ENCODE measurements at regions not wholly inside any gene's neighbourhood (a gene's known extent, or its start where the extent isn't known, plus 50 kb on each side); places are given as distances from the start of the nearest gene placed in this dataset.
"Not testable (repeated sequence)": the region's sequence is repeated elsewhere in the genome, so short reads cannot be mapped to it uniquely, and the experiment has no call there.

DNA sequence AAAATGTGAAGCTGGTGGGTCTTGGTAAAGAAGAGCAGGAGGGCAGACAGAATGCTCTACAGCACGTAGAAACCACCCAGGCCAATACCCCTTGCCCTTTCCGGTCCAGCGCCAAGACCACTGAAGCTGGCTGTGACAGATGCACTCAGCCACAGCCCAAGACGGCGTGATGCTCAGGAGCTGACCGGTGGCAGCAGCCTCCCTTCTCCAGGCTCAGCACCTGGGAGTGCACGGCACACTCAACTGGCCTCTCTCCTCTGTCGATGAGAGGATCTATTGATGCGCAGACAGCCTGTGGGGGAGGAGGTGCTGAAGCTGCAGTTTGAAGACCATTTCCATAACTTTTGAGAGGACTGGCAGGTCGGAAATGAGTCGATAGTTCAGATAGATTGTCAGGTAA lies 141.0 kb upstream of the MYT1L start:
- DNase-seq (ENCODE audit: low read depth): no peak

DNA sequence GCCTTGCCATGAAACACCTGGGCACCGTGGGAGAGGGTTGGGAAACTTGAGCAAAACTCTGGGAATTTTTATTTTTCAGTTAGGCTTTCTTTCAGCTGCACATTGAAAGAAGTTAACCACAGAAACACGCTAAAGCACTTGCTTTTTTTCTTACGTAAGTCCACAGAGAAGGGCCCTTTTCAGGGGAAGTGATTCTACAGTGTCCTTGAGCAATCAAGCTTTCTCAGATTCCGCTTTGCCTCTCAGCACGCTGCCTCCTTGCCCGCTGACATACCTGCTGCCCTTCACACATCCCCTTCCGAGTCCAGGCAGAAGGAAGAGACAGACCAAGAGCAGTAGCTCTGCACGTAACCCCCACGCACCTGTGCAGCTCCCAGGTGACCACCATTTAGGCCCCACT lies 135.5 kb upstream of the MYT1L start:
- no peak for DNase-seq (ENCODE audit: low read depth)

DNA sequence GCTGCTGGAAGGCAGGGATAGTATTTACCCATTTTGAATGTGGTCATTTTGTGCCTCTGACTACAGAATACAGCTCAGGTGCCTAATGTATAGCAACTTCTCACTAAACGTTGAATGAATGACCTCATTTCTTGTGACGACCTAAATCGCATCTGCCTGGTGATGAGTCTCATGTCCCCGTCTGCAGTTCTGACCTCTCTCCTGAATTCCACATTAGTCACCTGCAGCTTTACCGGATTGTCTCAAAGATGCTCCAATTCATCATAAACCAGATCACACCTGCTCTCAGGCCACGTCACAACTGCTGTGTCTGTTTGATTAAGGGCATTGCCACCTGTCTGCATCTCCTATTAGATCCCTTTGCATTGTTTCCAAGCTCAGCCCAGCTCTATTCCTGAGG lies 133.6 kb upstream of the MYT1L start:
- DNase-seq (ENCODE audit: low read depth): no peak

DNA sequence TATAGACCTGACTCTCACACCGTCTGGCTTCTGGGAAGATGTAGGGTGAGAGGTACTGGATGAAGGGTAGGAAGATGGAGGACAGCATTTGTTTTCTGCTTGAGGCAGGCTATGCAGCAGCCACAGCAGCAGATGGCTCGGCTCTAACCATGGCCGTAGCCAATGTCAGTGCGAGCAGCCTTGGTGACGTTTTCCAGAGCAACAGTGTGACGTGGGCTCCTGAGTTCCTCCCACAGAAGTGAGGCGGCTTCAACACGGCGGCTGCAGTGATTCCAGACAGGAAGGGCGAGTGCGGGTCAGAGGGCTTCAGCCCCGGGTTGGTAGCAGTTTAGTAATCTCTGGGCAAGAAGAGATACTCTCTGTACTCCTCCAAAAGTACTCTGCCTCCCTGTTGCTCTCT lies 133.0 kb upstream of the MYT1L start:
- no peak for DNase-seq (ENCODE audit: low read depth)

DNA sequence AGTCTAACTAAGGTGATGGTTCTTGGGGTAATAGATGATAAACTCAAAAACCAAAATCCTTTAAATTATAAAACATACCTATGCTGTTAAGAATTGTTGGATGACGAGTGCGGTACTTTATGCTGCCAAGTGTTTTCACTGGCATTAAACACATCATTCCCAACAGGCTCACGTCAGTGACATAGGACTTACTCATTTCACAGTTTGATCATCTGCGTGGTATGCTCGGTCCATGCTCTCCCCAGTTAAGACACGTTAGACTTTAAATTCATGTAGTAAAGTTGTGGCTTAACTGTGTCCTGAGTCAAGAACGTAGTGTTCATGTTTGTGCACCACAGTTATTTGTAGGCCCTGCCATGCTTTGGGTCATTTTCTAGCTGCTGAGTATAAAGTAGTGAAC lies 125.6 kb upstream of the MYT1L start:
- DNase-seq (ENCODE audit: low read depth): no peak

DNA sequence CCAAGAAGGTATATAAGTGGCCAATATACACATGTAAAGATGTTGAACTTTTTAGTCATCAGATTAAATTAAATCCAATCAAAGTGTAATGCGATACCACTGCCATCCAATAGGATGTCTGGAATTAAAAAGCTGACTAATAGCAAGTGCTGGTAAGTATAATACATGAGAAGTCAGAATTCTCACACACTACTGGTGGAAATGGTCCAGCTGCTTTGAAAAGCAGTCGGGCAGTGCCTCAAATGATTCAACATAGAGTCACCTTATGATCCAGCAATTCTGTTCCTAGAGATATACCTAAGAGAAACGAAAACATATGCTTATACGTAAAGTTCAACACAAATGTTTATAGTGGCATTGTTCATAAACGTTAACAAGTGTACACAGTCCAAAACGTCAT lies 124.1 kb upstream of the MYT1L start:
- no peak for DNase-seq (ENCODE audit: low read depth)

DNA sequence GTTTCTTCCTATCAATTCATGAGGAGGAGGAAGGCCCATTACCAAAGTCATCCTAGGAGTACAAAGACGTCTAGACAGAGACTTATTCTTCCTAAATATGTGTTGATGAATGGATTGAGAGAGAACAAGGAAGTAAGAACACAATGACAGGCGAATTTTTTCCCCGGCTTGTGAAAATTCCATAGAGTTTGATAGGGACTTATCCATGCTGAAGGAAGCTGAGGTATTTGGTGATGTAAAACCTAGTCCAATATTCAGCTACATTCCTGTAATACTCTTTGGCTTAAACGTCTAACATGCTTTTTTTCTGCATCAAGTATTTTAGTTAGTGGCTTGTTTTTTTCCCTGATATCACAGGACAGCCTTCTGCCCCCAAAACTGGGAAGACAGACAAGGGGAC lies 121.9 kb upstream of the MYT1L start:
- DNase-seq (ENCODE audit: low read depth): no peak

DNA sequence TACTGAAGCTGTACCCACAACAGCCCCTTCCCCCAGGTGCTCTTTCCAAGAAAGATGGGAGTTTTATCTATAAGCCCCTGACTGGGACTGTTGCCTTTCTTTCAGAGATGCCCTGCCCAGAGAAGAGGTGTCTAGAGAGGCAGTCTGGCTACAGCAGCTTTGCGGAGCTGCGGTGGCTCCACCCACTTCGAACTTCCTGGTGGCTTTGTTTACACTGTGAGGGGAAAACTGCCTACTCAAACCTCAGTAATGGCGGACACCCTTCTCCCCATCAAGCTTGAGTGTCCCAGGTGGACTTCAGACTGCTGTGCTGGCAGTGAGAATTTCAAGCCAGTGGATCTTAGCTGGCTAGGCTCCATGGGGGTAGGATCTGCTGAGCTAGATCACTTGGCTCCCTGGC lies 120.2 kb upstream of the MYT1L start:
- DNase-seq (ENCODE audit: low read depth): not testable (repeated sequence)

DNA sequence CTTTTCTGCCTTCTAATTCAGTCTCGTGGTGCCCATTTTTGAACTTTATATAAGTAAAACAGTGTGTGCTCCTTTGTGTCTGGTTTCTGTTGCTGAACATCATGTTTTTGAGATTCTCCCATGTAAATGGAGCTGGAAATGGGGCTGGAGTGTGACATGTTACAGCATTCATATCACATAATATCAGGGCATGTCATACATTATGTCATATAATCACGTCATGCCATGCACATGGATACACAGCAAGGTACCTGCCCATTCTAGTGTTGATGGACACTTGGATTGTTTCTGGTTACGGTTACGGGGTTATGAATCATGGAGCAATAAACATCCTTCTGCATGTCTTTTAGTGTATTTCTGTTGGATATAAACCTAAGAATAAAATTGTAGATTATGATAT lies 117.1 kb upstream of the MYT1L start:
- DNase-seq (ENCODE audit: low read depth): no peak

DNA sequence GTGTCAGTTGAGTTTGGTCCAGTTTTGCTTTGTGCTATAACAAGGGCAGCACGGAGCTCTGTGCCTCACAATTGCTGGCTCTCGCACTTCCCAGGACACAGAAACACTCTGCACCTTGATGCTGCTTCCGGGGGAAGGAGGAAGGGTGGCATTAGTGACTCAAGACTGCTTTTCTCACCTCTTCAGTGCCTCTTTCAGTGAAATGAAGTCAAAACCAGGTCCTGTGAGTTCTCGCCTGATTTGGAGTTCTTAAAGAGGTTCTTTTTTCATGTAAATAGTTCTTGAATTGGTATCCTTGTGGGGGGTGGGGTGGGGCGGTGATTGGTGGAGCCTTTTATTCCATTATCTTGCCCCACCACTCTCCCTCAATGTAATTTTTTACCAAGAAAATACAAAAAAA lies 91.5 kb upstream of the MYT1L start:
- no peak for DNase-seq (ENCODE audit: low read depth)

DNA sequence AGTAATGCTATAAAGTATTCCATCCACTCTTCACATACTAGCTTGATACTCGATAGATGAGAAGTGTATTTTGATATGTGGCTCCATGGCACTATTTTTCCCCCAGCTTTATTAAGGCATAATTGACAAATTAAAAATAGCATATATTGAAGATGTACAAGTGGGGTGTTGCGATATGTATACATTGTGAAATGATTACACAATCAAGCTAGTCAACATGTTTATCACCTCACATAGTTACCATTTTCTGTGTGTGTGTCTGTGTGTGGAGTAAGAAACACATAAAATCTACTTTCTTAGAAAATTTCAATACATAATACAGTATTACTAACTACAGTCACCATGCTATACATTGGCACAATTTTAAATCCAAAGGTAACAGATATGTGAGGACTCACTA lies 82.5 kb upstream of the MYT1L start:
- no peak for DNase-seq (ENCODE audit: low read depth)

DNA sequence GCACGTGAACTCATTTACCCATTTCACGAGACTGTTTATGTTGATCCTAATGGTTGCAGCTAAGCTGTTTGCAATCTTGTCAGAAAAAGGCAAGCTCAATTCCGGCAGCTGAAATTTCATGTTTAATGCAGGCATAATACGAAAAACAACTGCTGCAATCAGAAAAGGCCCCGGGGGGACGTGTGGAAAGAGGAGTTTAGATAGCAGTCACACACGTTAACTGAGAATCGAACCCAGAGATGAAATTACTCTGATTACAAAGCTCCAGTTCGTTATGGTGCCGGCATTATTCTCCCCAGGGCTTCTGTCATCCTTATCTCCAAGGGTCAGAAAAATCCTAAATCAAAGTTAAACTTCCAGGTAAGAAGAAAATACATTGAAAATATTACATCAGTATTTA lies 79.9 kb upstream of the MYT1L start:
- DNase-seq (ENCODE audit: low read depth): no peak

DNA sequence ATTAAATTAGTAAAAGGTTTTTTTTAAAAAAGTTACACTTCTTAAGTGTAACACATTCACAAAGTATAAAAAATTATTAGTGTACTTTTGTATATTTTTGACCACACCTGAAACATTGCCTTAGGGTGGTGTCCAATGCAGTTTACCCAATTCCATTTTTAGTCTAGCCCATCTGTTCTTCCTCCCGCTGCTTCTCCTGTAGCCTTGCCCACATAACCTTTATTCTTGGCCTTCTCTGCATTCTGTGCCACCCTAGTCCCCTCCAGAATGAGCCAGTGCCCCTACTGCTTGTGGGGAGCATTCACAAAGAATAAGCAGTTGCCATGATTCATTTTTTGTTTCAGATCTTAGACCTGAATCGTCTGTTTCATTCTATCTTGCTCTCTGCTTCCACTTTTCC lies 78.4 kb upstream of the MYT1L start:
- no peak for DNase-seq (ENCODE audit: low read depth)

DNA sequence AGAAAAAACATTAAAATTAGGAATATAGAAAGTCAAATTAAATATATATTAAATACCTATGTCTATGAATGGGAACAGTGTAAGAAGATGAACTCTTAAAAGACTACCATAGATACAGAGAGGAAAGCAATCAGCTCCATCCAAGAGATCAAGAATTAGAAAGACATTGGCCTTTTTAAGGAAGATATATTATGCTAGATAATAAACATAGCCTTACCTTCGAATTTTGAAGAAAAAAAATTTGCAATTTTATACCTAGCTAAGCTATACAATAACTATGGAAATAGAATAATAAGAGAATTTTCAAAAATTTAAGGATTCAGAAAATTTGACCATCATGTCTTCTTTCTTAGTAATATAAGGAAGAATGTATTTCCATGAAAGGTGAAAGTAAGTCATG lies 74.7 kb upstream of the MYT1L start:
- no peak for DNase-seq (ENCODE audit: low read depth)

DNA sequence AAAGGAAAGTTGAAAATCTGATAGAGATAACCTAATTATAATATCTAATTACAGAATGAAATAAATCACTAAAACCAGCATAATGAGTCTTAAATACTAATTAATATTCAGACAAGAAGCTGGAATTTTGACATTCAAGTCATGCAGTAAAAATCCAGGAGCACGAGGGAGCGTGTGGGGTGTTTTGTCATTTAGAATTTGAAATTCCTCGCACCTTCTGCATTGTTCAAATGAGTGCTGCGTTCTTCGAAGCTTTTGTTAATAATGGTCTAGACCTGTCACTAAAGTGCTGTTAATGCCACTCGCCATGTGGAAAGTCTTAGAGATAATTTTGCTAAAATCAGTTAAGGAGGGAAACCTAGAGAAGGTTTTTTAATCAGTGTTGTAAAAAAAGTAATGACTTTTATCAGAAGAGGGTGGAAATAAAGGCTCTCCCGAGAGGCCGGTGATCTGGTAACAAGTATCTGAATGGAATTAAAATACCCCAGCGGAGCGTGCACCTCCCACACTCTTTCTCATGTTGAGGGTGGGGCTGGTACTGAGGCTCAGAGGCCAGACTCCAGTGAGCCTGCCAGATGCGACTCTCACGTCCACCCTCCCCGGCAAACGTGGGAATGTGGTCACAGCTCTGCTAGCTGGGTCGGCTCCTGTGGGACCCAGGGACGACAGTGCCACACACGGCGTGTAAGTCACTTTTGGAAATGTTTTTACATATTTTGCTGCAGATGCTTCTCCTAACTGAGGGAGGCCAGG lies 69.4 kb upstream of the MYT1L start:
- DNase-seq (ENCODE audit: low read depth): no peak

DNA sequence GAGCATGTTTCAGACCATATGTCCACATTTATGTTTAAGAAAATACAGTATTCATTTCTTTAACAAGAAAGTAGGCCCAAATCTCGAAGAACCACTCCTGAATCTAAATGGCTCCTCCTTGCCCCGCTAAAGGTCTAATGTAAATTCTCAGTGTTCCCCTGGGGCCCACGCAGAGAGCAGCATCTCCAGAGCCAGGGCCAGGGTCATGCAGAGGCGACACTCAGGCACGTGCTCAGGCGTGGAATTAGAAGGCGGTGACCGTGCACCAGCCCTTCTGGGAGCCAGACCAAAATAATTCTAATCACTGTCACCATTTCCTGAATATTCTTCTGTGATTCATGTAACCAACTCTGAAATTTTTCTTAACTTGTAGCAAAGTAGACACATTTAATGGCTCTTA lies 68.3 kb upstream of the MYT1L start:
- DNase-seq (ENCODE audit: low read depth): no peak

DNA sequence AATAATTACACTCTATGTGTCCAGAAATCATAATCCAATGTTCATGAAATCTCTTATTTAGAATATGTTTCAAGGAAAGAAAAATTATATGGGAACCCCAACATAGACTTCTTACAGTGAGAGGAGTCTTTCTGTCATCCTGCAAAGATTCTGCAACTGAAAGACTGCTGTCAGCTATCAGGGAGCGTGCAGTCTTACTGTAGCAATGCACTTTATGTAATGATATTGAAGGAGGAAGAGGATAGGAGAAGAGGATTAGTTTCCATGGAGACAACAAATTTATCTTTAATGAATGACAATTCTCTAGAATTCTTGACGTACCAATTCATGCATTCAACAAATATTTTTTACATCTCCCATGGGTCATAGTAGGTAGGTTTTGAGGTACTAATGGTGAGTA lies 61.3 kb upstream of the MYT1L start:
- no peak for DNase-seq (ENCODE audit: low read depth)

DNA sequence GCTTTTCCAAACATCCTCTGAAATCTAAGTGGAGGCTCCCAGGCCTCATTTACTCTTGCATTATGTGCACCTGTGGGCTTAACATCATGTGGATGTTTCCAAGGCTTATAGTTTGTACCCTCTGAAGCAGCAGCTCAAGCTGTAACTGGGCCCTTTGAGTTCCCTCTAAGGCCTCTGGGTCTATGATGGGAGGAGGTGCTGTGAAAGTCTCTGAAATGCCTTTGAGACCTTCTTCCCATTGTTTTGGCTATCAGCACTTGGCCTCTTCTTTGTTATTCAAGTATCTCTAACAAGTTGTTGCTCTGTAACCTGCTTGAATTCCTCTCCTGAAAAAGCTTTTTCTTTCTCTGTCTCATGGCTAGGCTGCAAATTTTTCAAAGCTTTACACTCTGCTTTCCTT lies 58.1 kb upstream of the MYT1L start:
- DNase-seq (ENCODE audit: low read depth): no peak

All from GM04503 (cell line).